GM23338 (cell line): ENCODE measurements at regions not wholly inside any gene's neighbourhood (a gene's known extent, or its start where the extent isn't known, plus 50 kb on each side); places are given as distances from the start of the nearest gene placed in this dataset.

ENCODE experiments used
- EZH2 ChIP-seq: fragments of 200-600 bp; sonication (generic); IDR thresholded peaks from one replicate; pipeline ENCODE4 v1.8.0; 2017; ENCODE audit warnings: antibody characterized with exemption, mild to moderate bottlenecking, low read depth; ENCODE audit not compliant: unreplicated experiment
- JUNB ChIP-seq: IDR thresholded peaks from one replicate; pipeline ENCODE4 v1.6.1; 2016; ENCODE audit warnings: antibody characterized with exemption; ENCODE audit not compliant: unreplicated experiment
- NANOG ChIP-seq: IDR thresholded peaks from 2 replicates; pipeline ENCODE4 v1.6.1; 2016; ENCODE audit warnings: antibody characterized with exemption, borderline replicate concordance
- POLR2AphosphoS5 ChIP-seq: IDR thresholded peaks from 2 replicates; pipeline ENCODE4 v1.6.1; 2016; ENCODE audit warnings: antibody characterized with exemption, low read depth
- ZNF331 ChIP-seq: fragments of 250-450 bp; sonication (Bioruptor Pico); IDR thresholded peaks from 2 replicates; pipeline ENCODE4 v1.5.0; 2020; ENCODE audit warnings: low read depth, mild to moderate bottlenecking, moderate library complexity
- TF ChIP-seq, protein P1 (sequence below): fragments of 250-450 bp; sonication (Bioruptor Pico); IDR thresholded peaks from 2 replicates; pipeline ENCODE4 v1.5.0; 2020; ENCODE audit warnings: mild to moderate bottlenecking, moderate library complexity
- TF ChIP-seq, protein P2 (sequence below): IDR thresholded peaks from 2 replicates; pipeline ENCODE4 v1.6.1; 2016; ENCODE audit warnings: antibody characterized with exemption
- TF ChIP-seq, protein P3 (sequence below), 2 experiments: fragments of 200-600 bp in 1 of 2; sonication (generic) in 1 of 2; conservative IDR thresholded peaks; 2 replicates each; pipeline versions ENCODE4 v1.5.1 to v1.6.1; 2016 to 2017; ENCODE audit warnings: antibody characterized with exemption in 2 of 2, low read depth in 2 of 2, mild to moderate bottlenecking in 2 of 2, moderate library complexity in 1 of 2

DNA sequence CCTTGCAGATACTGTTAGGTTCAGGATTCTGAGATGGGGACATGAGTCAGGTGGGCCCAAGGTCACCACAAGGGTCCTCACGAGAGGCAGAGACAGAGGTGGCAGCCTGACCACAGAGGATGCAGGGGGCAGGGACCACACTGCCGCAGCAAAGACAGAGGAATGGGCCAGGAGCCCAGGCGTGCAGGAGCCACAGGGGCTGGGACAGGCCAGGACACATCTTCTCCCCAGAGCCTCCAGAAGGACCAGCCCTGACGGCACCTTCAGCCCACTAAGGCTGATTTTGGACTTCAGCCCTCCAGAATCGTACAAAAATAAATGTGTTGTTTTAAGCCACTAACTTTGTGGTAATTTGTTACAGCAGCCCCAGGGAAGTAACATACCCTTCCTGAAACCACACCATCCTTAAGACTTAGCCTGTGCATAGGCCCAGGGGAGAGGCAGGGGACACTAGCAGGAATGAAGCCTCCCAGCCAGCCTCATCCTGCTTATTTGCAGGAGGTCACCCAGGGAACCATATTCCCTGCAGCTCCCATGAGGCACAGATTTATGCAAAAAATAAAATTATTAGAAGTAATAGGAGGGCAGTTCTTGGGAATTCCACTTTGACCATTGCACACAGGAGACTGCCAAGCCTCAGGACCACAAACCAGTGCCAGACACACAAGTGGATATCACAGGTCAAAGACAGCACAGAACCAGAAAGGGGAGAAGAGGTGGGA lies 119.3 kb upstream of the CST7 start (continued):
- TF ChIP-seq, protein P1, sequence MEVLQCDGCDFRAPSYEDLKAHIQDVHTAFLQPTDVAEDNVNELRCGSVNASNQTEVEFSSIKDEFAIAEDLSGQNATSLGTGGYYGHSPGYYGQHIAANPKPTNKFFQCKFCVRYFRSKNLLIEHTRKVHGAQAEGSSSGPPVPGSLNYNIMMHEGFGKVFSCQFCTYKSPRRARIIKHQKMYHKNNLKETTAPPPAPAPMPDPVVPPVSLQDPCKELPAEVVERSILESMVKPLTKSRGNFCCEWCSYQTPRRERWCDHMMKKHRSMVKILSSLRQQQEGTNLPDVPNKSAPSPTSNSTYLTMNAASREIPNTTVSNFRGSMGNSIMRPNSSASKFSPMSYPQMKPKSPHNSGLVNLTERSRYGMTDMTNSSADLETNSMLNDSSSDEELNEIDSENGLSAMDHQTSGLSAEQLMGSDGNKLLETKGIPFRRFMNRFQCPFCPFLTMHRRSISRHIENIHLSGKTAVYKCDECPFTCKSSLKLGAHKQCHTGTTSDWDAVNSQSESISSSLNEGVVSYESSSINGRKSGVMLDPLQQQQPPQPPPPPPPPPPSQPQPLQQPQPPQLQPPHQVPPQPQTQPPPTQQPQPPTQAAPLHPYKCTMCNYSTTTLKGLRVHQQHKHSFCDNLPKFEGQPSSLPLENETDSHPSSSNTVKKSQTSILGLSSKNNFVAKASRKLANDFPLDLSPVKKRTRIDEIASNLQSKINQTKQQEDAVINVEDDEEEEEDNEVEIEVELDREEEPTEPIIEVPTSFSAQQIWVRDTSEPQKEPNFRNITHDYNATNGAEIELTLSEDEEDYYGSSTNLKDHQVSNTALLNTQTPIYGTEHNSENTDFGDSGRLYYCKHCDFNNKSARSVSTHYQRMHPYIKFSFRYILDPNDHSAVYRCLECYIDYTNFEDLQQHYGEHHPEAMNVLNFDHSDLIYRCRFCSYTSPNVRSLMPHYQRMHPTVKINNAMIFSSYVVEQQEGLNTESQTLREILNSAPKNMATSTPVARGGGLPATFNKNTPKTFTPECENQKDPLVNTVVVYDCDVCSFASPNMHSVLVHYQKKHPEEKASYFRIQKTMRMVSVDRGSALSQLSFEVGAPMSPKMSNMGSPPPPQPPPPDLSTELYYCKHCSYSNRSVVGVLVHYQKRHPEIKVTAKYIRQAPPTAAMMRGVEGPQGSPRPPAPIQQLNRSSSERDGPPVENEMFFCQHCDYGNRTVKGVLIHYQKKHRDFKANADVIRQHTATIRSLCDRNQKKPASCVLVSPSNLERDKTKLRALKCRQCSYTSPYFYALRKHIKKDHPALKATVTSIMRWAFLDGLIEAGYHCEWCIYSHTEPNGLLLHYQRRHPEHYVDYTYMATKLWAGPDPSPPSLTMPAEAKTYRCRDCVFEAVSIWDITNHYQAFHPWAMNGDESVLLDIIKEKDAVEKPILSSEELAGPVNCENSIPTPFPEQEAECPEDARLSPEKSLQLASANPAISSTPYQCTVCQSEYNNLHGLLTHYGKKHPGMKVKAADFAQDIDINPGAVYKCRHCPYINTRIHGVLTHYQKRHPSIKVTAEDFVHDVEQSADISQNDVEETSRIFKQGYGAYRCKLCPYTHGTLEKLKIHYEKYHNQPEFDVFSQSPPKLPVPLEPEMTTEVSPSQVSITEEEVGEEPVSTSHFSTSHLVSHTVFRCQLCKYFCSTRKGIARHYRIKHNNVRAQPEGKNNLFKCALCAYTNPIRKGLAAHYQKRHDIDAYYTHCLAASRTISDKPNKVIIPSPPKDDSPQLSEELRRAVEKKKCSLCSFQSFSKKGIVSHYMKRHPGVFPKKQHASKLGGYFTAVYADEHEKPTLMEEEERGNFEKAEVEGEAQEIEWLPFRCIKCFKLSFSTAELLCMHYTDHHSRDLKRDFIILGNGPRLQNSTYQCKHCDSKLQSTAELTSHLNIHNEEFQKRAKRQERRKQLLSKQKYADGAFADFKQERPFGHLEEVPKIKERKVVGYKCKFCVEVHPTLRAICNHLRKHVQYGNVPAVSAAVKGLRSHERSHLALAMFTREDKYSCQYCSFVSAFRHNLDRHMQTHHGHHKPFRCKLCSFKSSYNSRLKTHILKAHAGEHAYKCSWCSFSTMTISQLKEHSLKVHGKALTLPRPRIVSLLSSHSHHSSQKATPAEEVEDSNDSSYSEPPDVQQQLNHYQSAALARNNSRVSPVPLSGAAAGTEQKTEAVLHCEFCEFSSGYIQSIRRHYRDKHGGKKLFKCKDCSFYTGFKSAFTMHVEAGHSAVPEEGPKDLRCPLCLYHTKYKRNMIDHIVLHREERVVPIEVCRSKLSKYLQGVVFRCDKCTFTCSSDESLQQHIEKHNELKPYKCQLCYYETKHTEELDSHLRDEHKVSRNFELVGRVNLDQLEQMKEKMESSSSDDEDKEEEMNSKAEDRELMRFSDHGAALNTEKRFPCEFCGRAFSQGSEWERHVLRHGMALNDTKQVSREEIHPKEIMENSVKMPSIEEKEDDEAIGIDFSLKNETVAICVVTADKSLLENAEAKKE (CRISPR knock-in tag): no peak
- TF ChIP-seq, protein P2, sequence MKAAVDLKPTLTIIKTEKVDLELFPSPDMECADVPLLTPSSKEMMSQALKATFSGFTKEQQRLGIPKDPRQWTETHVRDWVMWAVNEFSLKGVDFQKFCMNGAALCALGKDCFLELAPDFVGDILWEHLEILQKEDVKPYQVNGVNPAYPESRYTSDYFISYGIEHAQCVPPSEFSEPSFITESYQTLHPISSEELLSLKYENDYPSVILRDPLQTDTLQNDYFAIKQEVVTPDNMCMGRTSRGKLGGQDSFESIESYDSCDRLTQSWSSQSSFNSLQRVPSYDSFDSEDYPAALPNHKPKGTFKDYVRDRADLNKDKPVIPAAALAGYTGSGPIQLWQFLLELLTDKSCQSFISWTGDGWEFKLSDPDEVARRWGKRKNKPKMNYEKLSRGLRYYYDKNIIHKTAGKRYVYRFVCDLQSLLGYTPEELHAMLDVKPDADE: no peak
- TF ChIP-seq, protein P3, sequence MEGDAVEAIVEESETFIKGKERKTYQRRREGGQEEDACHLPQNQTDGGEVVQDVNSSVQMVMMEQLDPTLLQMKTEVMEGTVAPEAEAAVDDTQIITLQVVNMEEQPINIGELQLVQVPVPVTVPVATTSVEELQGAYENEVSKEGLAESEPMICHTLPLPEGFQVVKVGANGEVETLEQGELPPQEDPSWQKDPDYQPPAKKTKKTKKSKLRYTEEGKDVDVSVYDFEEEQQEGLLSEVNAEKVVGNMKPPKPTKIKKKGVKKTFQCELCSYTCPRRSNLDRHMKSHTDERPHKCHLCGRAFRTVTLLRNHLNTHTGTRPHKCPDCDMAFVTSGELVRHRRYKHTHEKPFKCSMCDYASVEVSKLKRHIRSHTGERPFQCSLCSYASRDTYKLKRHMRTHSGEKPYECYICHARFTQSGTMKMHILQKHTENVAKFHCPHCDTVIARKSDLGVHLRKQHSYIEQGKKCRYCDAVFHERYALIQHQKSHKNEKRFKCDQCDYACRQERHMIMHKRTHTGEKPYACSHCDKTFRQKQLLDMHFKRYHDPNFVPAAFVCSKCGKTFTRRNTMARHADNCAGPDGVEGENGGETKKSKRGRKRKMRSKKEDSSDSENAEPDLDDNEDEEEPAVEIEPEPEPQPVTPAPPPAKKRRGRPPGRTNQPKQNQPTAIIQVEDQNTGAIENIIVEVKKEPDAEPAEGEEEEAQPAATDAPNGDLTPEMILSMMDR (conservative IDR thresholded peaks at IDR 0.05; ENCODE audit: low read depth in 2 of 2): no peak
- TF ChIP-seq ZNF331 (CRISPR knock-in tag) (no peak), EZH2 (no peak), POLR2AphosphoS5 (no peak), JUNB (no peak), NANOG (no peak)
